Osteoblast (primary cell): ENCODE measurements at regions not wholly inside any gene's neighbourhood (a gene's known extent, or its start where the extent isn't known, plus 50 kb on each side); places are given as distances from the start of the nearest gene placed in this dataset.

Source experiments
- DNase-seq: peaks from one replicate; pipeline ENCODE4 v3.0.0; 2011; ENCODE audit warnings: low spot score, mixed read lengths; ENCODE audit not compliant: insufficient read length; ENCODE audit errors: missing footprints
- H2AFZ ChIP-seq: 2 replicates; pipeline ENCODE4 v1.6.0; 2011; ENCODE audit warnings: mild to moderate bottlenecking, low read length
- H3K27ac ChIP-seq: 2 replicates; pipeline ENCODE4 v1.5.1; 2011; ENCODE audit warnings: mild to moderate bottlenecking, low read depth, low read length, moderate library complexity
- H3K27me3 ChIP-seq: 2 replicates; pipeline ENCODE4 v1.6.0; 2012; ENCODE audit warnings: mild to moderate bottlenecking, control low read depth, inconsistent platforms, low read length, moderate library complexity; ENCODE audit not compliant: insufficient read depth
- H3K36me3 ChIP-seq: 2 replicates; pipeline ENCODE4 v1.5.1; 2011; ENCODE audit warnings: mild to moderate bottlenecking, low read length, control low read depth, moderate library complexity; ENCODE audit not compliant: insufficient read depth
- H3K4me1 ChIP-seq: 2 replicates; pipeline ENCODE4 v1.5.1; 2011; ENCODE audit warnings: mild to moderate bottlenecking, low read length, control low read depth, moderate library complexity; ENCODE audit not compliant: insufficient read depth
- H3K4me2 ChIP-seq: 2 replicates; pipeline ENCODE4 v1.6.0; 2011; ENCODE audit warnings: mild to moderate bottlenecking, low read length; ENCODE audit not compliant: insufficient read depth
- H3K4me3 ChIP-seq: fragments of 200-600 bp; sonication (generic); 3 replicates; pipeline ENCODE4 v1.5.1; 2012; ENCODE audit warnings: mild to moderate bottlenecking, low read length, inconsistent platforms; ENCODE audit not compliant: insufficient read depth
- H3K79me2 ChIP-seq: 2 replicates; pipeline ENCODE4 v1.6.0; 2012; ENCODE audit warnings: mild to moderate bottlenecking, low read length, control low read depth, inconsistent platforms; ENCODE audit not compliant: insufficient read depth
- H3K9me3 ChIP-seq: 2 replicates; pipeline ENCODE4 v1.5.1; 2011; ENCODE audit warnings: low read depth, low read length, control low read depth
- H4K20me1 ChIP-seq: 2 replicates; pipeline ENCODE4 v1.6.0; 2012; ENCODE audit warnings: mild to moderate bottlenecking, low read length, control low read depth; ENCODE audit not compliant: insufficient read depth
- TF ChIP-seq, protein P1 (sequence below): IDR thresholded peaks from 2 replicates; pipeline ENCODE4 v1.5.1; 2011; ENCODE audit warnings: mild to moderate bottlenecking, low read depth, low read length, moderate library complexity; ENCODE audit errors: extremely low read depth

DNA sequence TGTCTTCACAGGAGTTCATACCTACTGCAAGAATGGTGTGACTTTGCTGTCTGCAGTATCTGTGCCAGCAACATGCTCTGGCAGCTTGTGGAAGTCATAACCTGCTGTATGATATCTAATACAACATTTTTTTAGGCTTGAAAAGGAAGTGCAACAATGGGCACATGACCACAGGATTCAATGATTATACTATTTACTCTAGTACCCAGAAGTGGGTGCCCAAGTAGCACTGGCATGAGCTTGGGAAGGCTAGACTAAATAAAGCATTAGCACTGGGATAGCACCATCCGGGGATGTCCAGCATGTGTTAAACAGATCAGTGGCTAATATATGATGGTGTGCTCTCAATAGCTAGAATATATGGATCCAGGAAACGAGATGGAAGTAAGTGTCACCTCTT is 98.6 kb upstream of the PDE4B start:
- Histone ChIP-seq H3K4me3 (no peak overlapping the region), H3K4me1 (peaks cover 10% of the 10 kb centered on the region), H3K27me3 (peaks cover 4% of the 10 kb centered on the region), H3K79me2 (no peaks in the 10 kb centered on the region), H3K27ac (no peak overlapping the region), H4K20me1 (no peaks in the 10 kb centered on the region), H2AFZ (no peak overlapping the region), H3K36me3 (no peaks in the 10 kb centered on the region), H3K4me2 (no peak overlapping the region), H3K9me3 (no peaks in the 10 kb centered on the region)
- no peak for DNase-seq
- TF ChIP-seq, protein P1, sequence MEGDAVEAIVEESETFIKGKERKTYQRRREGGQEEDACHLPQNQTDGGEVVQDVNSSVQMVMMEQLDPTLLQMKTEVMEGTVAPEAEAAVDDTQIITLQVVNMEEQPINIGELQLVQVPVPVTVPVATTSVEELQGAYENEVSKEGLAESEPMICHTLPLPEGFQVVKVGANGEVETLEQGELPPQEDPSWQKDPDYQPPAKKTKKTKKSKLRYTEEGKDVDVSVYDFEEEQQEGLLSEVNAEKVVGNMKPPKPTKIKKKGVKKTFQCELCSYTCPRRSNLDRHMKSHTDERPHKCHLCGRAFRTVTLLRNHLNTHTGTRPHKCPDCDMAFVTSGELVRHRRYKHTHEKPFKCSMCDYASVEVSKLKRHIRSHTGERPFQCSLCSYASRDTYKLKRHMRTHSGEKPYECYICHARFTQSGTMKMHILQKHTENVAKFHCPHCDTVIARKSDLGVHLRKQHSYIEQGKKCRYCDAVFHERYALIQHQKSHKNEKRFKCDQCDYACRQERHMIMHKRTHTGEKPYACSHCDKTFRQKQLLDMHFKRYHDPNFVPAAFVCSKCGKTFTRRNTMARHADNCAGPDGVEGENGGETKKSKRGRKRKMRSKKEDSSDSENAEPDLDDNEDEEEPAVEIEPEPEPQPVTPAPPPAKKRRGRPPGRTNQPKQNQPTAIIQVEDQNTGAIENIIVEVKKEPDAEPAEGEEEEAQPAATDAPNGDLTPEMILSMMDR = no peak

DNA sequence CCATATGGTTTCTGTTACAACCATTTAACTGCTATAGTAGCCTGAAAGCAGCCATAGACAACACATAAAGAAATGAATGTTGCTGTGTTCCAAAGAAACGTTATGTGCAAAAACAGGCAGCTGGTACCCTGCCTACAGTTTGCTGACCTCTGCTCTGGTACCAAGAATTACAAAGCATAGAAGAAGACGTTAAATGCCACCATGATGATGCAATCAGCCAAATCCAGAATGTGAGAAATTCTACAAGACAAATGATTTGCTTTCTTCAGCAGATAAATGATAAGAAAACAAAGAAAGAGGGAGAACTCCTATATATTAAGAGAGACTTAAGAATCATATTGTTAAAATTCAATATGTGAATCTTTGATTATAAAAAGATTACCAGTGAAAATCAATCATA is 97.8 kb upstream of the PDE4B start:
- Histone ChIP-seq H3K4me1 (peaks cover 10% of the 10 kb centered on the region), H3K9me3 (no peaks in the 10 kb centered on the region), H3K27me3 (peaks cover 4% of the 10 kb centered on the region), H3K4me2 (no peak overlapping the region), H3K36me3 (no peaks in the 10 kb centered on the region), H3K79me2 (no peaks in the 10 kb centered on the region), H4K20me1 (no peaks in the 10 kb centered on the region), H3K27ac (no peak overlapping the region), H3K4me3 (no peak overlapping the region), H2AFZ (no peak overlapping the region)
- no peak for DNase-seq
- TF ChIP-seq, protein P1 = no peak

DNA sequence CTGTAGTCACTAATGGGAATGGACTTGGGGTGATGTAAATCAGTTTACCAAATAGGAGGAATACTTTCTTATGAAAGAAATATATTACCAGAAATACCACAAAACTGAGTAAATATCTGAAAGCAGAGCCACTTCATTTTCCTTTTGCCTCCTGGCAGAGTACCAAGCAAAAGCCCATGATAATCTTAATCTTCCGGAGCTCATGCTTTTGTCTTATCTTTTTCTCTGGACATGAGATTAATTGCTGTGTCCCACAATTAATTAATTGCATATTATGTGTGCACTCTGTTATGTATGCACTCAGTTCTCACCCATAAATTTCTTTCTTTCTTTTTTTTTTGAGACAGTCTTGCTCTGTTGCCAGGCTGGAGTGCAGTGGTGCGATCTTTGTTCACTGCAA is 94.1 kb upstream of the PDE4B start:
- Histone ChIP-seq H3K4me3 (no peak overlapping the region), H3K9me3 (no peaks in the 10 kb centered on the region), H3K79me2 (no peaks in the 10 kb centered on the region), H2AFZ (no peak overlapping the region), H3K4me1 (no peaks in the 10 kb centered on the region), H3K27me3 (peaks cover 4% of the 10 kb centered on the region), H3K4me2 (no peak overlapping the region), H4K20me1 (no peaks in the 10 kb centered on the region), H3K27ac (no peak overlapping the region), H3K36me3 (no peaks in the 10 kb centered on the region)
- TF ChIP-seq, protein P1 = no peak
- no peak for DNase-seq

DNA sequence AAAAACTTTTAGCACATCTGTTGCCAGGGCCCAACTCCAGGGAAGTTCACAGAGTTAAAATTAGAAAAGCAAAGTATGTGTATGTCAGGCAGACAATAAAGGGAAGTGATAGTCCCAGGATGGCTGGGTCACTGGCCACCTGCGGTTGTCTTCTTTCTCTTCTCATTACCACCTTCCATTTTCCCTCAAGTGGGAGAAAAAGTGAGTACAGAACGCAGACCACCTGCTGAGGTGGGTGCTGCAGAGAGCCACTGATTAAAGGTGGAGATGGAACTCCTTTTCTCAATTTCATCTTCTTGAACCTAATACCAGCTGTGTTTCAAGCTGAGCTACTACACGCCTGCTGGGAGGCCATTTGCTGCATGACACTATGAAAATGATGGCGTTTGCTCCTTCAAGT is 88.8 kb upstream of the PDE4B start:
- no peaks in the 10 kb centered on the region for H3K27me3 ChIP-seq
- H3K36me3 ChIP-seq = no peaks in the 10 kb centered on the region
- H2AFZ ChIP-seq = no peak overlapping the region
- H3K4me1 ChIP-seq = no peaks in the 10 kb centered on the region
- H3K4me2 ChIP-seq = no peak overlapping the region
- no peak overlapping the region for H3K27ac ChIP-seq
- H4K20me1 ChIP-seq = no peaks in the 10 kb centered on the region
- DNase-seq = no peak
- TF ChIP-seq, protein P1 = no peak
- no peaks in the 10 kb centered on the region for H3K79me2 ChIP-seq
- H3K9me3 ChIP-seq = no peaks in the 10 kb centered on the region
- H3K4me3 ChIP-seq = no peak overlapping the region
